OCI-LY3 (cell line): ENCODE measurements at regions not wholly inside any gene's neighbourhood (a gene's known extent, or its start where the extent isn't known, plus 50 kb on each side); places are given as distances from the start of the nearest gene placed in this dataset.

Experiments
- CTCF ChIP-seq: fragments of 200-600, 300-600 bp; sonication (generic); IDR thresholded peaks from 2 replicates; pipeline ENCODE4 v1.5.1; 2014; ENCODE audit warnings: antibody characterized with exemption, low read length, low read depth
- EZH2phosphoT487 ChIP-seq: fragments of 200-600 bp; shearing (Covaris generic); IDR thresholded peaks from 2 replicates; pipeline ENCODE4 v1.6.1; 2018; ENCODE audit warnings: antibody characterized with exemption, mixed run types, low read depth

GRCh38 chr2:176926453-176926852 is 286.1 kb upstream of the HNRNPA3 start:
- TF ChIP-seq CTCF = no peak
- TF ChIP-seq EZH2phosphoT487 = no peak
